ENCODE measurements at regions not wholly inside any gene's neighbourhood (a gene's known extent, or its start where the extent isn't known, plus 50 kb on each side); places are given as distances from the start of the nearest gene placed in this dataset.
"Not testable (repeated sequence)": the region's sequence is repeated elsewhere in the genome, so short reads cannot be mapped to it uniquely, and the experiment has no call there.

DNA sequence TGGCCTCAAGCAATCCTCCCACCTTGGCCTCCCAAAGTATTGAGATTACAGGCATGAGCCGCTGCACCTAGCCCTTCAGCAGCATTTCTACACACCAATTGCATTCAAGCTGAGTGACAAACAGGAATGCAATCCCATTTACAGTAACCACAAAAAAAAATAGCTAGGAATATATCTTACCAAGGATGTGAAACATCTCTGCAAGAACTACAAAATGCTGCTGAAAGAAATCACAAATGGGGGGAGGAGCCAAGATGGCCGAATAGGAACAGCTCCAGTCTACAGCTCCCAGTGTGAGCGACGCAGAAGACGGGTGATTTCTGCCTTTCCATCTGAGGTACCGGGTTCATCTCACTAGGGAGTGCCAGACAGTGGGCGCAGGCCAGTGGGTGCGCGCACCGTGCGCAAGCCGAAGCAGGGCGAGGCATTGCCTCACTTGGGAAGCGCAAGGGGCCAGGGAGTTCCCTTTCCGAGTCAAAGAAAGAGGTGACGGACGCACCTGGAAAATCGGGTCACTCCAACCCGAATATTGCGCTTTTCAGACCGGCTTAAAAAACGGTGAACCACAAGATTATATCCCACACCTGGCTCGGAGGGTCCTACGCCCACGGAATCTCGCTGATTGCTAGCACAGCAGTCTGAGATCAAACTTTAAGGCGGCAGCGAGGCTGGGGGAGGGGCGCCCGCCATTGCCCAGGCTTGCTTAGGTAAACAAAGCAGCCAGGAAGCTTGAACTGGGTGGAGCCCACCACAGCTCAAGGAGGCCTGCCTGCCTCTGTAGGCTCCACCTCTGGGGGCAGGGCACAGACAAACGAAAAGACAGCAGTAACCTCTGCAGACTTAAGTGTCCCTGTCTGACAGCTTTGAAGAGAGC is 116.1 kb upstream of the GRB10 start:
- TF ChIP-seq ATF3 (IDR thresholded peaks at IDR 0.05); HNF4A (conservative IDR thresholded peaks at IDR 0.05); EGR1 (IDR thresholded peaks at IDR 0.05; ENCODE audit: low read depth in 2 of 2); TAF1 (conservative IDR thresholded peaks at IDR 0.05); NR2F2 (IDR thresholded peaks at IDR 0.05); RAD21 (IDR thresholded peaks at IDR 0.05); MAX (IDR thresholded peaks at IDR 0.05); JUND (IDR thresholded peaks at IDR 0.05); SP1 (IDR thresholded peaks at IDR 0.05); YY1 (IDR thresholded peaks at IDR 0.05); GABPA (IDR thresholded peaks at IDR 0.05 in 1 of 2, conservative IDR thresholded peaks at IDR 0.05 in 1 of 2): not testable (repeated sequence)
- TF ChIP-seq, protein P1, sequence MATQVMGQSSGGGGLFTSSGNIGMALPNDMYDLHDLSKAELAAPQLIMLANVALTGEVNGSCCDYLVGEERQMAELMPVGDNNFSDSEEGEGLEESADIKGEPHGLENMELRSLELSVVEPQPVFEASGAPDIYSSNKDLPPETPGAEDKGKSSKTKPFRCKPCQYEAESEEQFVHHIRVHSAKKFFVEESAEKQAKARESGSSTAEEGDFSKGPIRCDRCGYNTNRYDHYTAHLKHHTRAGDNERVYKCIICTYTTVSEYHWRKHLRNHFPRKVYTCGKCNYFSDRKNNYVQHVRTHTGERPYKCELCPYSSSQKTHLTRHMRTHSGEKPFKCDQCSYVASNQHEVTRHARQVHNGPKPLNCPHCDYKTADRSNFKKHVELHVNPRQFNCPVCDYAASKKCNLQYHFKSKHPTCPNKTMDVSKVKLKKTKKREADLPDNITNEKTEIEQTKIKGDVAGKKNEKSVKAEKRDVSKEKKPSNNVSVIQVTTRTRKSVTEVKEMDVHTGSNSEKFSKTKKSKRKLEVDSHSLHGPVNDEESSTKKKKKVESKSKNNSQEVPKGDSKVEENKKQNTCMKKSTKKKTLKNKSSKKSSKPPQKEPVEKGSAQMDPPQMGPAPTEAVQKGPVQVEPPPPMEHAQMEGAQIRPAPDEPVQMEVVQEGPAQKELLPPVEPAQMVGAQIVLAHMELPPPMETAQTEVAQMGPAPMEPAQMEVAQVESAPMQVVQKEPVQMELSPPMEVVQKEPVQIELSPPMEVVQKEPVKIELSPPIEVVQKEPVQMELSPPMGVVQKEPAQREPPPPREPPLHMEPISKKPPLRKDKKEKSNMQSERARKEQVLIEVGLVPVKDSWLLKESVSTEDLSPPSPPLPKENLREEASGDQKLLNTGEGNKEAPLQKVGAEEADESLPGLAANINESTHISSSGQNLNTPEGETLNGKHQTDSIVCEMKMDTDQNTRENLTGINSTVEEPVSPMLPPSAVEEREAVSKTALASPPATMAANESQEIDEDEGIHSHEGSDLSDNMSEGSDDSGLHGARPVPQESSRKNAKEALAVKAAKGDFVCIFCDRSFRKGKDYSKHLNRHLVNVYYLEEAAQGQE (IDR thresholded peaks at IDR 0.05): not testable (repeated sequence)
- TF ChIP-seq, protein P2, sequence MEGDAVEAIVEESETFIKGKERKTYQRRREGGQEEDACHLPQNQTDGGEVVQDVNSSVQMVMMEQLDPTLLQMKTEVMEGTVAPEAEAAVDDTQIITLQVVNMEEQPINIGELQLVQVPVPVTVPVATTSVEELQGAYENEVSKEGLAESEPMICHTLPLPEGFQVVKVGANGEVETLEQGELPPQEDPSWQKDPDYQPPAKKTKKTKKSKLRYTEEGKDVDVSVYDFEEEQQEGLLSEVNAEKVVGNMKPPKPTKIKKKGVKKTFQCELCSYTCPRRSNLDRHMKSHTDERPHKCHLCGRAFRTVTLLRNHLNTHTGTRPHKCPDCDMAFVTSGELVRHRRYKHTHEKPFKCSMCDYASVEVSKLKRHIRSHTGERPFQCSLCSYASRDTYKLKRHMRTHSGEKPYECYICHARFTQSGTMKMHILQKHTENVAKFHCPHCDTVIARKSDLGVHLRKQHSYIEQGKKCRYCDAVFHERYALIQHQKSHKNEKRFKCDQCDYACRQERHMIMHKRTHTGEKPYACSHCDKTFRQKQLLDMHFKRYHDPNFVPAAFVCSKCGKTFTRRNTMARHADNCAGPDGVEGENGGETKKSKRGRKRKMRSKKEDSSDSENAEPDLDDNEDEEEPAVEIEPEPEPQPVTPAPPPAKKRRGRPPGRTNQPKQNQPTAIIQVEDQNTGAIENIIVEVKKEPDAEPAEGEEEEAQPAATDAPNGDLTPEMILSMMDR (IDR thresholded peaks at IDR 0.05; ENCODE audit: low read depth, low read length, missing input control): not testable (repeated sequence)
- TF ChIP-seq, protein P3, sequence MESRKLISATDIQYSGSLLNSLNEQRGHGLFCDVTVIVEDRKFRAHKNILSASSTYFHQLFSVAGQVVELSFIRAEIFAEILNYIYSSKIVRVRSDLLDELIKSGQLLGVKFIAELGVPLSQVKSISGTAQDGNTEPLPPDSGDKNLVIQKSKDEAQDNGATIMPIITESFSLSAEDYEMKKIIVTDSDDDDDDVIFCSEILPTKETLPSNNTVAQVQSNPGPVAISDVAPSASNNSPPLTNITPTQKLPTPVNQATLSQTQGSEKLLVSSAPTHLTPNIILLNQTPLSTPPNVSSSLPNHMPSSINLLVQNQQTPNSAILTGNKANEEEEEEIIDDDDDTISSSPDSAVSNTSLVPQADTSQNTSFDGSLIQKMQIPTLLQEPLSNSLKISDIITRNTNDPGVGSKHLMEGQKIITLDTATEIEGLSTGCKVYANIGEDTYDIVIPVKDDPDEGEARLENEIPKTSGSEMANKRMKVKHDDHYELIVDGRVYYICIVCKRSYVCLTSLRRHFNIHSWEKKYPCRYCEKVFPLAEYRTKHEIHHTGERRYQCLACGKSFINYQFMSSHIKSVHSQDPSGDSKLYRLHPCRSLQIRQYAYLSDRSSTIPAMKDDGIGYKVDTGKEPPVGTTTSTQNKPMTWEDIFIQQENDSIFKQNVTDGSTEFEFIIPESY (IDR thresholded peaks at IDR 0.05): not testable (repeated sequence)

Measured in liver (tissue), 3 donors.